K562 (cell line): ENCODE measurements at regions not wholly inside any gene's neighbourhood (a gene's known extent, or its start where the extent isn't known, plus 50 kb on each side); places are given as distances from the start of the nearest gene placed in this dataset.

Experiments
- BCL6 ChIP-seq: fragments of 250-450 bp; sonication (Bioruptor Pico); IDR thresholded peaks from 2 replicates; pipeline ENCODE4 v1.4.0; 2020
- BRD4 ChIP-seq: fragments of 200-600 bp; sonication (generic); IDR thresholded peaks from 2 replicates; pipeline ENCODE4 v1.6.1; 2017; ENCODE audit warnings: inconsistent platforms
- HLTF ChIP-seq: fragments of 450-650 bp; IDR thresholded peaks from 2 replicates; pipeline ENCODE4 v1.6.1; 2016
- HMBOX1 ChIP-seq: sonication (generic); IDR thresholded peaks from 2 replicates; pipeline ENCODE4 v1.6.1; 2016
- HMGXB4 ChIP-seq: sonication (generic); formaldehyde crosslinking; IDR thresholded peaks from 2 replicates; pipeline ENCODE4 v1.8.1; 2023; ENCODE audit warnings: mild to moderate bottlenecking, missing genetic modification reagents
- MTA1 ChIP-seq: fragments of 450-650 bp; IDR thresholded peaks from 2 replicates; pipeline ENCODE4 v1.6.1; 2017; ENCODE audit warnings: borderline replicate concordance
- ZBTB1 ChIP-seq: sonication (generic); formaldehyde crosslinking; IDR thresholded peaks from 2 replicates; pipeline ENCODE4 v1.8.1; 2023; ENCODE audit warnings: missing genetic modification reagents, low read depth, mild to moderate bottlenecking, borderline replicate concordance
- ZMIZ1 ChIP-seq, 2 experiments: fragments of 150-350 bp in 1 of 2; IDR thresholded peaks; 2 replicates each; pipeline ENCODE4 v1.6.1; 2012 to 2016; ENCODE audit warnings: low read depth in 2 of 2, low read length in 2 of 2, mild to moderate bottlenecking in 1 of 2, moderate library complexity in 1 of 2
- ZNF143 ChIP-seq: sonication (generic); formaldehyde crosslinking; IDR thresholded peaks from 2 replicates; pipeline ENCODE4 v1.9.0; 2022; ENCODE audit warnings: mild to moderate bottlenecking, missing genetic modification reagents
- ZNF766 ChIP-seq: fragments of 200-800 bp; sonication (Bioruptor generic); conservative IDR thresholded peaks from 2 replicates; pipeline ENCODE4 v1.6.1; 2016; ENCODE audit warnings: missing genetic modification characterization, missing compliant biosample characterization

GRCh38 chr9:88734527-88734926, 199.5 kb downstream of the NXNL2 start (continued):
- TF ChIP-seq HMGXB4 (CRISPR knock-in tag) (no peak), MTA1 (no peak), ZMIZ1 (IDR thresholded peaks at IDR 0.05; ENCODE audit: low read depth in 2 of 2, low read length in 2 of 2) (no peak), ZNF766 (CRISPR knock-in tag) (no peak), BCL6 (CRISPR knock-in tag) (no peak), HLTF (no peak), ZBTB1 (CRISPR knock-in tag) (no peak), BRD4 (no peak), HMBOX1 (no peak), ZNF143 (CRISPR knock-in tag) (no peak)
- TF ChIP-seq, all 486 proteins: peak for 0
